ENCODE measurements at regions not wholly inside any gene's neighbourhood (a gene's known extent, or its start where the extent isn't known, plus 50 kb on each side); places are given as distances from the start of the nearest gene placed in this dataset.

GRCh38 chr5:166595274-166595951, 1696.0 kb upstream of the WWC1 start:
- H3K4me3 ChIP-seq = no peak overlapping the region
- no peak for TF ChIP-seq CTCF (IDR thresholded peaks at IDR 0.05)
- no peaks in the 10 kb centered on the region for H3K36me3 ChIP-seq
- H3K4me1 ChIP-seq = no peaks in the 10 kb centered on the region
- no peaks in the 10 kb centered on the region for H3K9me3 ChIP-seq
- no peak overlapping the region for H3K27ac ChIP-seq
- ATAC-seq (no peak), DNase-seq (no peak)
- H3K27me3 ChIP-seq = no peaks in the 10 kb centered on the region
- intact Hi-C loops (cut with DNase I) = no loop called here

GRCh38 chr5:166596043-166596442, 1695.4 kb upstream of the WWC1 start:
- no peak for ATAC-seq
- H3K4me3 ChIP-seq = no peak overlapping the region
- H3K27me3 ChIP-seq = no peaks in the 10 kb centered on the region
- no peaks in the 10 kb centered on the region for H3K9me3 ChIP-seq
- no peak for DNase-seq
- no peaks in the 10 kb centered on the region for H3K36me3 ChIP-seq
- no peak overlapping the region for H3K27ac ChIP-seq
- TF ChIP-seq CTCF (IDR thresholded peaks at IDR 0.05) = no peak
- intact Hi-C loops (cut with DNase I) = no loop called here
- no peaks in the 10 kb centered on the region for H3K4me1 ChIP-seq

- no peak overlapping the region for H3K4me3 ChIP-seq
- no peaks in the 10 kb centered on the region for H3K27me3 ChIP-seq
- ATAC-seq (no peak), DNase-seq (no peak)
- TF ChIP-seq CTCF (IDR thresholded peaks at IDR 0.05) = no peak
- H3K4me1 ChIP-seq = no peaks in the 10 kb centered on the region
- no peak overlapping the region for H3K27ac ChIP-seq
- no peaks in the 10 kb centered on the region for H3K36me3 ChIP-seq
- no peaks in the 10 kb centered on the region for H3K9me3 ChIP-seq
- intact Hi-C loops (cut with DNase I) = no loop called here
These were observed 1689.2 kb upstream of the WWC1 start for GRCh38 chr5:166602271-166602670.

- no peak for TF ChIP-seq CTCF (IDR thresholded peaks at IDR 0.05)
- Histone ChIP-seq H3K9me3 (no peaks in the 10 kb centered on the region), H3K4me1 (no peaks in the 10 kb centered on the region), H3K27me3 (no peaks in the 10 kb centered on the region), H3K4me3 (no peak overlapping the region), H3K36me3 (no peaks in the 10 kb centered on the region), H3K27ac (no peak overlapping the region)
- intact Hi-C loops (cut with DNase I) = no loop called here
- ATAC-seq (no peak), DNase-seq (no peak)
These were observed 1673.9 kb upstream of the WWC1 start for GRCh38 chr5:166617507-166617906.

GRCh38 chr5:166618526-166618925, 1672.9 kb upstream of the WWC1 start:
- no peaks in the 10 kb centered on the region for H3K9me3 ChIP-seq
- ATAC-seq = no peak

More at GRCh38 chr5:166618526-166618925, 1672.9 kb upstream of the WWC1 start:
- H3K27me3 ChIP-seq = no peaks in the 10 kb centered on the region
- H3K27ac ChIP-seq = no peak overlapping the region
- no peak for DNase-seq
- H3K4me3 ChIP-seq = no peak overlapping the region
- no peak for TF ChIP-seq CTCF (IDR thresholded peaks at IDR 0.05)
- no peaks in the 10 kb centered on the region for H3K36me3 ChIP-seq
- intact Hi-C loops (cut with DNase I) = no loop called here
- H3K4me1 ChIP-seq = no peaks in the 10 kb centered on the region

All from upper lobe of right lung (tissue), 1 donor.